ENCODE measurements at regions not wholly inside any gene's neighbourhood (a gene's known extent, or its start where the extent isn't known, plus 50 kb on each side); places are given as distances from the start of the nearest gene placed in this dataset.
A peak's percentile ranks its signal among the peaks of the same experiment; 100 is the strongest.
"Not testable (repeated sequence)": the region's sequence is repeated elsewhere in the genome, so short reads cannot be mapped to it uniquely, and the experiment has no call there.

DNA sequence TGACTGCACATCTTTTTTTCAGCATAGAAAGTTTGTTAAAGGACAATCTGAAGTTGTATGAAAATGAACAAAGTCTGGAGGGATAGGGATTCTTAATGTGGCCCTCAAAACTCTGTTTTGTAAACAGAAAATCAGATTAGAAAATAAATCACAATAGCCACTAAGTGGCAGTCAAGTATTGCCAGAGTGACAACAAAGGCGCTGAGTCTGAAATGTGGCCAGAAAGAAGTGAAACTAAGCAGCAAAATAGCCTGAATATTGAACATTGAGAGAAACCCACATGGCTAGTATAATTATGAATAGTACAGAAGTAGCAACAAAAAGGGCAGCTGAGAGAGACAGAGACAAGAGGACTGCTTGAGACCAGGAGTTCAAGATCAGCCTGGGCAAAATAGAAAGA, 81.1 kb upstream of the CT45A1 start:
- Mint-ChIP-seq H3K4me3 (no peak overlapping the region), H3K27ac (no peak overlapping the region), H3K4me1 (peaks cover 0 to 2% (median 0%) of the 10 kb centered on the region in 3 donors), H3K9me3 (no peaks in the 10 kb centered on the region), H3K36me3 (no peaks in the 10 kb centered on the region), H3K27me3 (no peaks in the 10 kb centered on the region)

DNA sequence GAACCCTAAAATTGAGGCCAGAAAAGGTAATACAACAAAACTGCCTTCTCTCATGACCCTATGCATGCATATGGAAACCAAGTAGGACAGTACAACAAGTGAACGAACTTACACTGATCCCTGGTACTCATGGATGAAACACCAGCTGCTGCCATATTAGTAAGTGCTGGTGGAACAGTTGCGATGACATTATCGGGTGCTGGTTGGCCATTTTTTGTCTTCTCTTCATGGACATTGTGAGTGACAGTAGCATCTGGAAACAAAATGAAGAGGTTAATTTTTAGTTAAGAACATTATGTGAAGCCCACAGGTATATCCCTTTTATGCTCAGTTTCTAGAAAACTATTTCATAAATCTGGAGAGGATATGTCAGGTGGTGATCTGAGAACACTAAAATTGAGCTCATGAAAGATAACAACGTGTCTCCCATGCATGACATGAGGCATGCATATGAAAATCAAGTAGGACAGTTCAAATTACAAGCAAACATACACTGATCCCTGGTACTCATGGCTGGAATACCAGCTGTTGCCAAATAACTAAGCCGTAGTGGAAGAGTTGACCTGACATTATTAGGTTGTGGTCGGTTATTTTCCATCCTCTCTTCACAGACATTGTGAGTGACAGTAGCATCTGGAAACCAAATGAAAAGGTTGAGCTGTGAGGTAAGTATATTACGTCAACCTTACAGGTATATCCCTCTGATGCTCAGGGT, 74.2 kb upstream of the CT45A1 start:
- Mint-ChIP-seq H3K4me1 (no peaks in the 10 kb centered on the region), H3K4me3 (no peak overlapping the region), H3K36me3 (no peaks in the 10 kb centered on the region), H3K27ac (no peak overlapping the region), H3K9me3 (no peaks in the 10 kb centered on the region), H3K27me3 (no peaks in the 10 kb centered on the region)

DNA sequence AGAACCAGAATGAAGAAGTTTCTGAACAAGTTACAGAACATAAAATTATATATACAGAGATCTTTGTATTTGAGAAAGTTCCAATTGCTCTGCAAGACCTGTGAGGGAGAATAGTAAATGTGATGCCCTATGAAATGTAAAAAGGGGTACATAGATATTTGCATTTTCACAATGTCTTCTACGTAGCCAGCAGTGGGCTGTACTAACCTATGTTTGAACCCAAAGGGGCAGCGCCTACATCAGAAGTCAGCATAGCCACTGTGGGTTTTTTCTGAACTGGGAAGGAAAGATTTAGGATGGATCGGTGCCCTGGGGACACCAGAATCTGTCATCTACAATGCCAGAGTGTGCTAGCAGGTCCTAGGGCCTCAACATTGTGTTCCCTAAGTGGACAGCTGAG, 69.5 kb upstream of the CT45A1 start:
- Mint-ChIP-seq H3K36me3 (no peaks in the 10 kb centered on the region), H3K27me3 (no peaks in the 10 kb centered on the region)

DNA sequence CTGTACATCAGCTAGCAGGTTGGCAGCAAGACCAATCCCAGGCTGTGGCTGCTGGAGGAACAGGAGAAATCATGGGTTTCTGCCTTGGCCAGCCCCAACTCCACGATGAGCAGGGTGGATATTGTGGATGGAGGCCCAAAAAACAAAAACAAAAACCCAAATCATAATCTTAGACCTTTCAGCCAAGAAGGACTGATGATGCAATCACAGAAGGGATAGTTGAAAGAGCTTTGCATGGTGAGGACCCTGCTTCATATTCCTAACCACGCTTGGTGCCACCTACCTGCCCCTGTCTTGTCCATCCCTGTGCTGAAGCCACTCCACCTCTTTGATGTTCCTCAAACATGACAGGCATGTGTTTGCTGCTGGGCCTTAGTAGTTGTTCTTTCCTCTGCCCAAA, 68.8 kb upstream of the CT45A1 start:
- Mint-ChIP-seq H3K4me3 (no peak overlapping the region), H3K9me3 (no peaks in the 10 kb centered on the region)

More for the DNA sequence above, 69.5 kb upstream of the CT45A1 start:
- H3K27ac Mint-ChIP-seq, result peak overlapping the region in 1 of 3 donors; percentile 45
- H3K4me3 Mint-ChIP-seq, result no peak overlapping the region
- no peaks in the 10 kb centered on the region for H3K4me1 Mint-ChIP-seq
- H3K9me3 Mint-ChIP-seq, result no peaks in the 10 kb centered on the region

DNA sequence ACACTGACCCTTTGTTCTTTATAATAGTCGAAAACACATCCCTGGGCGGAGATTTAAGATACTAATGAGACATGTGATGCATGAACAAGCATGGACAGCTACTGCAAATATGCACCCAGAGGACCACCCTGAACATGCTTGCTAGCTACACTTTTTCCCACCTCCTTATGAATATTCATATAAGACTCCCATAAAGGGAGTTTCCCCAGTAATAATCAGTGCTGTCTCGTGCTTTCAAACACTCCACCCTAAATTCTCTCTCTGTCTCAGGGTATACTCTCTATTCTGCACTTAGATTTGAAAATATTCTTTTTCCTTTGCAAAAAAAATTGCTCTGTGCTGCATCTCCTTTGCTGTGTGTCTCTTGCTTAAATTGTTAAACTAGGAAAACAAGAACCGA, 64.4 kb upstream of the CT45A1 start:
- no peak overlapping the region for H3K27ac Mint-ChIP-seq
- no peak overlapping the region for H3K4me3 Mint-ChIP-seq

More for the DNA sequence above, 68.8 kb upstream of the CT45A1 start:
- Mint-ChIP-seq H3K36me3 (no peaks in the 10 kb centered on the region), H3K27me3 (no peaks in the 10 kb centered on the region), H3K4me1 (no peaks in the 10 kb centered on the region), H3K27ac (no peak overlapping the region)

DNA sequence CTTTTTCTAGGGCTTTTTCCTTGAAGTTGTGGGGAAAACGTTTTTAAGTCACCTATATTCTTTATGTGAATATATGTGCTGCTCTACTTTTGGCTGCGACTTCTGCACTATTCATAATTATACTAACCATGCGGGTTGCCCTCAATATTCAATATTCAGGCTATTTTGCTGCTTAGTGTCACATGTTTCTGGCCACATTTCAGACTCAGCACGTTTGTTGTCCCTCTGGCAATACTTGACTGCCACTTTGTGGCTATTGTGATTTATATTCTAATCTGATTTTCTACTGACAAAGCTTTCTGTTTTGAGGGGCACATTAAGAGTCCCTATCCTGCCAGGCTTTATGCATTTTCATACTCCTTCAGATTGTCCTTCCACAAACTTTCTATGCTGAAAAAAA, 63.9 kb upstream of the CT45A1 start:
- H3K9me3 Mint-ChIP-seq, result no peaks in the 10 kb centered on the region
- H3K27me3 Mint-ChIP-seq, result peaks cover 10% of the 10 kb centered on the region
- H3K27ac Mint-ChIP-seq, result no peak overlapping the region
- H3K4me3 Mint-ChIP-seq, result no peak overlapping the region
- H3K4me1 Mint-ChIP-seq, result no peaks in the 10 kb centered on the region
- H3K36me3 Mint-ChIP-seq, result no peaks in the 10 kb centered on the region

More for the DNA sequence above, 64.4 kb upstream of the CT45A1 start:
- H3K4me1 Mint-ChIP-seq, result no peaks in the 10 kb centered on the region
- no peaks in the 10 kb centered on the region for H3K9me3 Mint-ChIP-seq
- peaks cover 10% of the 10 kb centered on the region for H3K27me3 Mint-ChIP-seq
- no peaks in the 10 kb centered on the region for H3K36me3 Mint-ChIP-seq

DNA sequence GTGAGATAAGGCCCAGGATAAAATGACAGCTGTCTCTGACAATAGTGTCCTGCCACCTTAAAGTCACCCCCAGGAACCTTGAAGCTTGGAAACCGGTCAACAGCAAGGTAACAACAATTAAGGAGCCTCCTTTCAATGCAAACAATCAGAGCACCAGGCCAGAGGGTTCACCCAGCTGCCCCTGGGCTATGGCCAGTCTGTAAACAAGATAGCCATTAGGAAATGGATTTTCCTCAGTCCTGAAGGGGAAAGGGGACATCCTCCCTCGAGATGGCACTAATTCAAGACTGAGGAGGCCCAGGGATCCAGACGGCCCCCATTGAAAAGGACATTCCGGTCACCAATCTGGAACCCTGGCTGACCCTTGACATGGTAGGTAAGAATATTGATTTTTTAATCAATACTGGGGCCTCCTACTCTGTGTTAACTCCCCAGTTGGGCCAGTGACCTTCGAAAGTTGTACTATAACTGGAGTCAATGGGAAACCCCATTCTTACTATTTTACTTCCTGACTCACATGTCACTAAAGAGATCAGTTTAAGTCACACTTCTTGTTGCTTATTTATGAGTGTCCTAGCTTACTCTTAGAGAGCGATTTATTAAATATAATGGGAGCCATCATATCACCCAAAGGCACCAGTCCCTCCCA, 61.7 kb upstream of the CT45A1 start:
- H3K4me3 Mint-ChIP-seq, result no peak overlapping the region
- H3K9me3 Mint-ChIP-seq, result no peaks in the 10 kb centered on the region
- H3K4me1 Mint-ChIP-seq, result no peaks in the 10 kb centered on the region
- no peak overlapping the region for H3K27ac Mint-ChIP-seq
- no peaks in the 10 kb centered on the region for H3K36me3 Mint-ChIP-seq
- peaks cover 10% of the 10 kb centered on the region for H3K27me3 Mint-ChIP-seq

DNA sequence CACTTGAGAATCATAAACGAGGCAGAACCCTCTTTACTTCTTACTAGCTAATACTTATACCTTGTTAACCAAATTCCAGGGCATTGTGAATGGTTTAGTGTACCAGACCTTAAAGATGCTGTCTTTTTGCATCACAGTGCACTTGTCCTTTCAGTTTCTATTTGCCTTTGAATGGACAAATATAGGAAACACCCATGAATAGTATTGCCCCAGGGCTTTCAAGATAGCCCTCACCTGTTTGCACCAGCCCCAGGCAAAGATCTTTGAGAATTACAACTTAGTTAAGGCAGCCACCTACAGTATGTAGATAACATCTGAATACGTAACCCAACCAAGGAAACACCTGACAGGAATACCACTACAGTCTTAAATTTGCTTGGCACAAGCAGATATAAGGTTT, 60.8 kb upstream of the CT45A1 start:
- no peaks in the 10 kb centered on the region for H3K9me3 Mint-ChIP-seq
- no peaks in the 10 kb centered on the region for H3K4me1 Mint-ChIP-seq
- H3K4me3 Mint-ChIP-seq, result no peak overlapping the region
- no peaks in the 10 kb centered on the region for H3K36me3 Mint-ChIP-seq
- H3K27ac Mint-ChIP-seq, result no peak overlapping the region
- peaks cover 10% of the 10 kb centered on the region for H3K27me3 Mint-ChIP-seq

DNA sequence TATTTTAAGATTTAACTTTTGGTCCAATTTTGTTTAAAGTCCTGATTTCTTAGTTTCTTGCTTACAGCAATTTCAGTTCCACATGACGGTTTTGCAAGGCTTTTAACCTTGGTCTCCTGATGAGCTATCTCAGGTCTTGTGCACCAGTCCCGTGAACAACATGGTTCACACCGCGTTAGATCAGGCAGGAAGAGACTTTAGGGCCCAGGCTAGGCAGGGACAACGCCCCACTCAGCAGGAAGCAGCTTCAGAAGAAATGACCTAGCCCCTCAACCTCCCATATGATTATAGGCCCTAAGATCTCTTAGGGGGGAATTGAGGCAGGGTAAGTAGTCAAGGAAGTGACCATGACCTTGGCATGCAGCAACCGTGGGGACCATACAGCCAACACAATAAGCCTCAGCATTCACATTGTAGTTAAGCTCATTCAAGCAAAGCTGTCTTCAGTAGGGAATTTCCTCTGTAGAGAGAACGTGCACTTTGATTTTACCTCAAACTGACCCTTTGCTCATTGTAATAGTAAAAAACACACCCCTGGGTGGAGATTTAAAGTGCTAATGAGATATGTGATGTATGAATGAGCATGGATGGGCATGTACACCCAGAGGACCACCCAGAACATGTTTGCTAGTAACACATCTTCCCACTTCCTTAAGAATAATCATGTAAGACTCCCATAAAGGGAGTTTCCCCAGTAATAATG, 55.3 kb upstream of the CT45A1 start:
- H3K36me3 Mint-ChIP-seq, H3K4me1 Mint-ChIP-seq, H3K9me3 Mint-ChIP-seq, H3K27ac Mint-ChIP-seq, H3K27me3 Mint-ChIP-seq, H3K4me3 Mint-ChIP-seq: not testable (repeated sequence)

Data from IgD-negative memory B cell (primary cell).